ENCODE measurements at regions not wholly inside any gene's neighbourhood (a gene's known extent, or its start where the extent isn't known, plus 50 kb on each side); places are given as distances from the start of the nearest gene placed in this dataset.

DNA sequence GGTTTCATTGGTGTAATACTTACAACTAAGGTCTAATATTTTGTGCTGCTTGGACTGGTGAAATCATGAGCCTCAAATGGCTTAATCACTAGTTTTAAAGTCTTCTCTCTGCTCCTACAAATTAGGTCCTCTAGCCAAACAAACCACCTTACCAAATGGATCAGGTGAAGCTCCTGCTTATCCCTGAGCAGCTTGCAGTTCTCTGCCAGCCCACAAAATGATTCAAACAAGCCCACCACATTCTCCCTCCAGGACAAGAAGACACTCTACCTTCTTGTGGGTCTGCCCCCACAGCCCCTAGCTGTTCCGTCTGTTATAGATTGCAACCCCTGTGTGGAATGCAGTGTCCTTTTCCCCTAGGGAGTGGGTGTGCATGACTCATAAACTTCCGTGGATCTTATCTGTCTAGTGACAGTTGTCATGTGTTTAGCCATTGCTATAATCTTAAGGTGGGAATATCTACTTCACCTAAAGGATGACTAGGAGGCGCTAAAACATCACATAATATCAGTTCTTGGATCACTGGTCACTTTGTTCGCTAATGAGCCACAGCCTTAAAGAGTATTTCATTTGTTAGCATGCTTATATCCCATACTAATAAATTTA lies 940.5 kb upstream of the MANEA start:
- intact Hi-C loops (cut with DNase I), result no loop called here

GRCh38 chr6:94623586-94623985 lies 953.7 kb upstream of the MANEA start:
- DNase-seq, result no peak
- Histone ChIP-seq H3K27ac (no peak overlapping the region), H3K9me3 (no peaks in the 10 kb centered on the region), H3K36me3 (no peaks in the 10 kb centered on the region), H3K4me3 (no peak overlapping the region), H3K4me1 (ENCODE audit: insufficient read depth) (no peaks in the 10 kb centered on the region), H3K27me3 (no peaks in the 10 kb centered on the region)
- TF ChIP-seq POLR2A (IDR thresholded peaks at IDR 0.05), result no peak
- TF ChIP-seq, protein P1, sequence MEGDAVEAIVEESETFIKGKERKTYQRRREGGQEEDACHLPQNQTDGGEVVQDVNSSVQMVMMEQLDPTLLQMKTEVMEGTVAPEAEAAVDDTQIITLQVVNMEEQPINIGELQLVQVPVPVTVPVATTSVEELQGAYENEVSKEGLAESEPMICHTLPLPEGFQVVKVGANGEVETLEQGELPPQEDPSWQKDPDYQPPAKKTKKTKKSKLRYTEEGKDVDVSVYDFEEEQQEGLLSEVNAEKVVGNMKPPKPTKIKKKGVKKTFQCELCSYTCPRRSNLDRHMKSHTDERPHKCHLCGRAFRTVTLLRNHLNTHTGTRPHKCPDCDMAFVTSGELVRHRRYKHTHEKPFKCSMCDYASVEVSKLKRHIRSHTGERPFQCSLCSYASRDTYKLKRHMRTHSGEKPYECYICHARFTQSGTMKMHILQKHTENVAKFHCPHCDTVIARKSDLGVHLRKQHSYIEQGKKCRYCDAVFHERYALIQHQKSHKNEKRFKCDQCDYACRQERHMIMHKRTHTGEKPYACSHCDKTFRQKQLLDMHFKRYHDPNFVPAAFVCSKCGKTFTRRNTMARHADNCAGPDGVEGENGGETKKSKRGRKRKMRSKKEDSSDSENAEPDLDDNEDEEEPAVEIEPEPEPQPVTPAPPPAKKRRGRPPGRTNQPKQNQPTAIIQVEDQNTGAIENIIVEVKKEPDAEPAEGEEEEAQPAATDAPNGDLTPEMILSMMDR (IDR thresholded peaks at IDR 0.05), result no peak
- intact Hi-C loops (cut with DNase I), result no loop called here

More for the DNA sequence above, 940.5 kb upstream of the MANEA start:
- Histone ChIP-seq H3K36me3 (no peaks in the 10 kb centered on the region), H3K27me3 (no peaks in the 10 kb centered on the region), H3K9me3 (no peaks in the 10 kb centered on the region), H3K27ac (no peak overlapping the region), H3K4me1 (ENCODE audit: insufficient read depth) (no peaks in the 10 kb centered on the region), H3K4me3 (no peak overlapping the region)
- WGBS, 3 donors, result 22 to 28% (median 25%) methylated on average over 4 of the region's 4 CpGs
- DNase-seq, result no peak
- TF ChIP-seq POLR2A (IDR thresholded peaks at IDR 0.05) (no peak), EP300 (IDR thresholded peaks at IDR 0.05) (no peak)
- TF ChIP-seq, protein P1 (IDR thresholded peaks at IDR 0.05), result no peak

- Histone ChIP-seq H3K27ac (no peak overlapping the region), H3K4me1 (ENCODE audit: insufficient read depth) (no peaks in the 10 kb centered on the region), H3K36me3 (no peaks in the 10 kb centered on the region), H3K27me3 (no peaks in the 10 kb centered on the region), H3K9me3 (no peaks in the 10 kb centered on the region), H3K4me3 (no peak overlapping the region)
- TF ChIP-seq EP300 (IDR thresholded peaks at IDR 0.05) (no peak), POLR2A (IDR thresholded peaks at IDR 0.05) (no peak)
- TF ChIP-seq, protein P1 (IDR thresholded peaks at IDR 0.05), result no peak
- DNase-seq, result no peak
- intact Hi-C loops (cut with DNase I), result no loop called here
Observed at GRCh38 chr6:94622783-94623182, 954.6 kb upstream of the MANEA start.

- DNase-seq, result no peak
- intact Hi-C loops (cut with DNase I), result no loop called here
- TF ChIP-seq, protein P1 (IDR thresholded peaks at IDR 0.05), result no peak
- no peak for TF ChIP-seq EP300 (IDR thresholded peaks at IDR 0.05)
- TF ChIP-seq POLR2A (IDR thresholded peaks at IDR 0.05), result no peak
Observed at GRCh38 chr6:94600636-94601035, 976.7 kb upstream of the MANEA start.

More at GRCh38 chr6:94600636-94601035, 976.7 kb upstream of the MANEA start:
- Histone ChIP-seq H3K27ac (no peak overlapping the region), H3K9me3 (no peaks in the 10 kb centered on the region), H3K36me3 (no peaks in the 10 kb centered on the region), H3K4me3 (no peak overlapping the region), H3K27me3 (no peaks in the 10 kb centered on the region), H3K4me1 (ENCODE audit: insufficient read depth) (no peaks in the 10 kb centered on the region)
- 50 to 59% (median 56%) methylated on average over 1 of the region's 1 CpG for WGBS, 3 donors

Measured in ovary (tissue), 7 donors.